DND-41 (cell line): ENCODE measurements at regions not wholly inside any gene's neighbourhood (a gene's known extent, or its start where the extent isn't known, plus 50 kb on each side); places are given as distances from the start of the nearest gene placed in this dataset.

Source experiments
- ATAC-seq: fragments of 200-7000 bp; cut with Tn5 transposase; 3 replicates; pipeline ENCODE4 v1.9.1; 2021; ENCODE audit warnings: low read depth; ENCODE audit not compliant: insufficient read depth
- DNase-seq: peaks from one replicate; pipeline ENCODE4 v3.0.0-alpha.2; 2020
- H2AFZ ChIP-seq: 2 replicates; pipeline ENCODE4 v1.6.0; 2012; ENCODE audit warnings: low read depth, low read length
- H3K27ac ChIP-seq: 2 replicates; pipeline ENCODE4 v1.5.1; 2012; ENCODE audit warnings: low read length, inconsistent platforms
- H3K27me3 ChIP-seq: fragments of 200-600 bp; sonication (generic); 2 replicates; pipeline ENCODE4 v1.6.0; 2012; ENCODE audit warnings: low read length, mild to moderate bottlenecking, inconsistent platforms; ENCODE audit not compliant: insufficient read depth, poor library complexity
- H3K36me3 ChIP-seq: 2 replicates; pipeline ENCODE4 v1.5.1; 2012; ENCODE audit warnings: low read length, inconsistent platforms; ENCODE audit not compliant: insufficient read depth
- H3K4me1 ChIP-seq: 2 replicates; pipeline ENCODE4 v1.5.1; 2012; ENCODE audit warnings: mild to moderate bottlenecking, low read length; ENCODE audit not compliant: insufficient read depth
- H3K4me2 ChIP-seq: 2 replicates; pipeline ENCODE4 v1.6.0; 2012; ENCODE audit warnings: mild to moderate bottlenecking, moderate library complexity, low read length, inconsistent platforms; ENCODE audit not compliant: insufficient read depth
- H3K4me3 ChIP-seq, 2 experiments: fragments of 200-600 bp in 1 of 2; shearing (Covaris generic) in 1 of 2; 2 replicates each; pipeline ENCODE4 v1.5.1; 2012 to 2016; ENCODE audit warnings: inconsistent platforms in 2 of 2, low read length in 2 of 2, mild to moderate bottlenecking in 2 of 2, low read depth in 1 of 2, moderate library complexity in 1 of 2
- H3K79me2 ChIP-seq: 2 replicates; pipeline ENCODE4 v1.6.0; 2012; ENCODE audit warnings: low read length, inconsistent platforms; ENCODE audit not compliant: insufficient read depth
- H3K9ac ChIP-seq: 2 replicates; pipeline ENCODE4 v1.6.0; 2012; ENCODE audit warnings: low read depth, mild to moderate bottlenecking, inconsistent platforms, low read length, moderate library complexity
- H3K9me3 ChIP-seq: 2 replicates; pipeline ENCODE4 v1.5.1; 2012; ENCODE audit warnings: low read length, moderate library complexity, mild to moderate bottlenecking, inconsistent platforms; ENCODE audit not compliant: insufficient read depth, severe bottlenecking
- H4K20me1 ChIP-seq: 2 replicates; pipeline ENCODE4 v1.6.0; 2012; ENCODE audit warnings: low read length; ENCODE audit not compliant: insufficient read depth
- CTCF ChIP-seq: IDR thresholded peaks from 2 replicates; pipeline ENCODE4 v1.5.1; 2012; ENCODE audit warnings: borderline replicate concordance, low read length, moderate library complexity, mild to moderate bottlenecking; ENCODE audit not compliant: poor library complexity, severe bottlenecking; ENCODE audit errors: extremely low read depth
- EZH2 ChIP-seq: IDR thresholded peaks from 3 replicates; pipeline ENCODE4 v1.6.1; 2012; ENCODE audit warnings: borderline replicate concordance, low read depth, mild to moderate bottlenecking, moderate library complexity, low read length, inconsistent platforms; ENCODE audit not compliant: severe bottlenecking

GRCh38 chr1:228885845-228886244 is 150.6 kb downstream of the RHOU start:
- Histone ChIP-seq H3K27ac (no peak overlapping the region), H3K4me1 (no peaks in the 10 kb centered on the region), H3K4me2 (no peak overlapping the region), H3K4me3 (no peak overlapping the region), H3K79me2 (no peaks in the 10 kb centered on the region), H3K9ac (no peak overlapping the region), H3K9me3 (peaks cover 6% of the 10 kb centered on the region), H2AFZ (no peak overlapping the region), H3K27me3 (peaks cover 4% of the 10 kb centered on the region), H3K36me3 (no peaks in the 10 kb centered on the region), H4K20me1 (no peaks in the 10 kb centered on the region)
- ATAC-seq (no peak), DNase-seq (no peak)
- no peak for TF ChIP-seq CTCF
- no peak for TF ChIP-seq EZH2

- Histone ChIP-seq H3K36me3 (no peaks in the 10 kb centered on the region), H3K4me2 (no peak overlapping the region), H3K9ac (no peak overlapping the region), H3K79me2 (no peaks in the 10 kb centered on the region), H2AFZ (no peak overlapping the region), H4K20me1 (no peaks in the 10 kb centered on the region), H3K4me3 (no peak overlapping the region), H3K27me3 (peaks cover 4% of the 10 kb centered on the region), H3K27ac (no peak overlapping the region), H3K9me3 (peaks cover 6% of the 10 kb centered on the region), H3K4me1 (no peaks in the 10 kb centered on the region)
- TF ChIP-seq EZH2 (no peak), CTCF (no peak)
- no peak for DNase-seq
- no peak for ATAC-seq
Measured at GRCh38 chr1:228887101-228887500, 151.8 kb downstream of the RHOU start.

- Histone ChIP-seq H3K36me3 (no peaks in the 10 kb centered on the region), H3K4me1 (no peaks in the 10 kb centered on the region), H3K79me2 (no peaks in the 10 kb centered on the region), H3K27me3 (peaks cover 4% of the 10 kb centered on the region), H3K4me3 (no peak overlapping the region), H2AFZ (no peak overlapping the region), H3K4me2 (no peak overlapping the region), H4K20me1 (no peaks in the 10 kb centered on the region), H3K27ac (no peak overlapping the region), H3K9ac (no peak overlapping the region), H3K9me3 (peaks cover 6% of the 10 kb centered on the region)
- no peak for DNase-seq
- no peak for ATAC-seq
- TF ChIP-seq CTCF (no peak), EZH2 (no peak)
Measured at GRCh38 chr1:228887960-228888359, 152.7 kb downstream of the RHOU start.

GRCh38 chr1:228889289-228889688 is 154.0 kb downstream of the RHOU start:
- Histone ChIP-seq H3K9ac (no peak overlapping the region), H3K79me2 (no peaks in the 10 kb centered on the region), H4K20me1 (no peaks in the 10 kb centered on the region), H3K36me3 (no peaks in the 10 kb centered on the region), H3K27me3 (peaks cover 3% of the 10 kb centered on the region), H3K9me3 (peaks cover 4% of the 10 kb centered on the region), H2AFZ (no peak overlapping the region), H3K4me1 (no peaks in the 10 kb centered on the region), H3K27ac (no peak overlapping the region), H3K4me3 (no peak overlapping the region), H3K4me2 (no peak overlapping the region)
- no peak for TF ChIP-seq EZH2
- TF ChIP-seq CTCF: no peak
- DNase-seq (no peak), ATAC-seq (no peak)
